HL-60 (cell line): ENCODE measurements at regions not wholly inside any gene's neighbourhood (a gene's known extent, or its start where the extent isn't known, plus 50 kb on each side); places are given as distances from the start of the nearest gene placed in this dataset.

Experiments
- CTCF ChIP-seq: IDR thresholded peaks from one replicate; pipeline ENCODE4 v1.5.1; 2011; ENCODE audit warnings: low read length, control low read depth, inconsistent platforms; ENCODE audit not compliant: insufficient read depth
- GABPA ChIP-seq: IDR thresholded peaks from 2 replicates; pipeline ENCODE4 v1.6.1; 2012; ENCODE audit warnings: low read depth
- POLR2AphosphoS5 ChIP-seq: IDR thresholded peaks from 2 replicates; pipeline ENCODE4 v1.6.1; 2012; ENCODE audit warnings: low read depth
- REST ChIP-seq: IDR thresholded peaks from 2 replicates; pipeline ENCODE4 v1.6.1; 2012; ENCODE audit warnings: low read depth; ENCODE audit not compliant: insufficient replicate concordance
- SPI1 ChIP-seq: IDR thresholded peaks from 2 replicates; pipeline ENCODE4 v1.6.1; 2012; ENCODE audit warnings: low read depth, mild to moderate bottlenecking, borderline replicate concordance

- TF ChIP-seq CTCF (no peak), POLR2AphosphoS5 (no peak), REST (no peak), SPI1 (no peak), GABPA (no peak)
Observed at GRCh38 chr4:141388481-141388880, 167.8 kb downstream of the ZNF330 start.
